C4-2B (cell line): ENCODE measurements at regions not wholly inside any gene's neighbourhood (a gene's known extent, or its start where the extent isn't known, plus 50 kb on each side); places are given as distances from the start of the nearest gene placed in this dataset.

Experiments
- ZFX ChIP-seq: fragments of 450-650 bp; IDR thresholded peaks from 2 replicates; pipeline ENCODE4 v1.6.1; 2017
- TF ChIP-seq, protein P1 (sequence below): fragments of 450-650 bp; conservative IDR thresholded peaks from 2 replicates; pipeline ENCODE4 v1.5.1; 2017; ENCODE audit warnings: mild to moderate bottlenecking

DNA sequence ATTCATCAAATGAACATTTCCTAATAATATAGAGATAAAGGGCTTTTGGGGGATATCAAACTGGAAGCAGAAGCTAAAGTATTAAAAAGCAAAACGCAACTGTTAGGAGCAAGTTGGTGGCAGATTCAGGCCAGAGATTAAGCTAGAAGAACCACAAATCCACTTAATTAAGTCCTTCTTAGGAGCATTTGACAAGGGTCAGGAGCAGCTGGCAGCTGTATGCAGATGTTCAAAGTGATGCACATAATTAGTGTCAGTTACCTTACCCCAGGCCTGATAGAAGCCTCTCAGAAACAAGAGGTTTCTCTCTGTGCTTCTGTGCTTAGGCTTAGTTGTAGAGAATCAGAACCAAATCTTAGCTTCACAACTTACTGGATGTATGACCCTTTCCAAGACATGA lies 546.5 kb upstream of the ANO5 start:
- TF ChIP-seq, protein P1, sequence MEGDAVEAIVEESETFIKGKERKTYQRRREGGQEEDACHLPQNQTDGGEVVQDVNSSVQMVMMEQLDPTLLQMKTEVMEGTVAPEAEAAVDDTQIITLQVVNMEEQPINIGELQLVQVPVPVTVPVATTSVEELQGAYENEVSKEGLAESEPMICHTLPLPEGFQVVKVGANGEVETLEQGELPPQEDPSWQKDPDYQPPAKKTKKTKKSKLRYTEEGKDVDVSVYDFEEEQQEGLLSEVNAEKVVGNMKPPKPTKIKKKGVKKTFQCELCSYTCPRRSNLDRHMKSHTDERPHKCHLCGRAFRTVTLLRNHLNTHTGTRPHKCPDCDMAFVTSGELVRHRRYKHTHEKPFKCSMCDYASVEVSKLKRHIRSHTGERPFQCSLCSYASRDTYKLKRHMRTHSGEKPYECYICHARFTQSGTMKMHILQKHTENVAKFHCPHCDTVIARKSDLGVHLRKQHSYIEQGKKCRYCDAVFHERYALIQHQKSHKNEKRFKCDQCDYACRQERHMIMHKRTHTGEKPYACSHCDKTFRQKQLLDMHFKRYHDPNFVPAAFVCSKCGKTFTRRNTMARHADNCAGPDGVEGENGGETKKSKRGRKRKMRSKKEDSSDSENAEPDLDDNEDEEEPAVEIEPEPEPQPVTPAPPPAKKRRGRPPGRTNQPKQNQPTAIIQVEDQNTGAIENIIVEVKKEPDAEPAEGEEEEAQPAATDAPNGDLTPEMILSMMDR = no peak
- TF ChIP-seq ZFX = no peak
